Stimulated activated CD4-positive, alpha-beta T cell treated with anti-CD3 and anti-CD28 coated beads, Interleukin-12 subunit alpha, Interleukin-12 subunit beta, amount 100 ng/mL, for 48 hours (primary cell): ENCODE measurements at regions not wholly inside any gene's neighbourhood (a gene's known extent, or its start where the extent isn't known, plus 50 kb on each side); places are given as distances from the start of the nearest gene placed in this dataset.
"Not testable (repeated sequence)": the region's sequence is repeated elsewhere in the genome, so short reads cannot be mapped to it uniquely, and the experiment has no call there.

Experiments used
- DNase-seq, 3 donors: peaks; one replicate each; pipeline ENCODE4 v3.0.0-alpha.2; 2020; ENCODE audit warnings: low read depth in 2 of 3, low spot score in 1 of 3

- DNase-seq, result no peak
Observed at GRCh38 chr18:27301615-27302378, 116.7 kb upstream of the CHST9 start.

- no peak for DNase-seq
Observed at GRCh38 chr18:27298214-27298804, 113.2 kb upstream of the CHST9 start.

- DNase-seq, result not testable (repeated sequence)
Observed at GRCh38 chr18:27285973-27286562, 101.0 kb upstream of the CHST9 start.

- DNase-seq, result no peak
Observed at GRCh38 chr18:27278131-27278530, 93.0 kb upstream of the CHST9 start.

- no peak for DNase-seq
Observed at GRCh38 chr18:27277554-27277953, 92.4 kb upstream of the CHST9 start.

- no peak for DNase-seq
Observed at GRCh38 chr18:27276886-27277285, 91.8 kb upstream of the CHST9 start.

GRCh38 chr18:27276479-27276878 is 91.4 kb upstream of the CHST9 start:
- DNase-seq, result no peak

- DNase-seq, result no peak
Observed at GRCh38 chr18:27274901-27275300, 89.8 kb upstream of the CHST9 start.

- DNase-seq, result no peak
Observed at GRCh38 chr18:27270508-27270907, 85.4 kb upstream of the CHST9 start.

- no peak for DNase-seq
Observed at GRCh38 chr18:27263369-27263768, 78.3 kb upstream of the CHST9 start.

- no peak for DNase-seq
Observed at GRCh38 chr18:27261769-27262549, 76.9 kb upstream of the CHST9 start.

GRCh38 chr18:27253571-27253970 is 68.5 kb upstream of the CHST9 start:
- DNase-seq, result no peak

GRCh38 chr18:27250471-27250870 is 65.4 kb upstream of the CHST9 start:
- no peak for DNase-seq

- DNase-seq, result no peak
Observed at GRCh38 chr18:27249933-27250332, 64.8 kb upstream of the CHST9 start.

GRCh38 chr18:27244259-27244658 is 59.2 kb upstream of the CHST9 start:
- DNase-seq, result no peak

- DNase-seq, result no peak
Observed at GRCh38 chr18:27242392-27243047, 57.4 kb upstream of the CHST9 start.

GRCh38 chr18:27240383-27240782 is 55.3 kb upstream of the CHST9 start:
- no peak for DNase-seq

GRCh38 chr18:27239669-27240068 is 54.6 kb upstream of the CHST9 start:
- no peak for DNase-seq

GRCh38 chr18:27235218-27235870 is 50.2 kb upstream of the CHST9 start:
- no peak for DNase-seq
